ENCODE measurements at regions not wholly inside any gene's neighbourhood (a gene's known extent, or its start where the extent isn't known, plus 50 kb on each side); places are given as distances from the start of the nearest gene placed in this dataset.
"Not testable (repeated sequence)": the region's sequence is repeated elsewhere in the genome, so short reads cannot be mapped to it uniquely, and the experiment has no call there.

GRCh38 chr12:74595696-74596095 lies 58.1 kb downstream of the ATXN7L3B start:
- CTCF ChIA-PET = no interaction called here

DNA sequence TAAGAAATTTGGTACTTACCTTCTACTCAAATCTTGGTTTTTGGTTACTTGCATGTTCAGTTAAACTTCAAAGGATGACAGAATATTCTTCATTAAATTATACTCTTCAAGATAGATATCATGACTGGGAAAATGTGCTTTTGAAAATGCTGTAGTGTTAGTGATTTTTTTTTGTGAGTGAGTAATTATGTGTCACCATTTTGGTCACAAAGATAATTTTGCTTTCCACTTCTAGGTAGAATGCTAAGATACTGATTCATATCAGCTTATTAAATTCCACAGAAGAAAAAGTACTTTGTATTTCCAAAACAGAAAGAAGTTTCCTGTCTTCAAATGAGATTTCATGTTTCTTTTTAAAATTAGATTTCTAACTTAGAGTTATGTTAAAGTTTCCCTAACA lies 61.2 kb downstream of the ATXN7L3B start:
- H3K4me1 Mint-ChIP-seq = no peaks in the 10 kb centered on the region
- DNase-seq = no peak
- no peak overlapping the region for H3K4me3 Mint-ChIP-seq
- POLR2A ChIA-PET = no interaction called here
- H3K27ac Mint-ChIP-seq = no peak overlapping the region
- H3K36me3 Mint-ChIP-seq (ENCODE audit: low read depth) = no peaks in the 10 kb centered on the region
- CTCF ChIA-PET = no interaction called here
- H3K27me3 Mint-ChIP-seq = no peaks in the 10 kb centered on the region
- H3K9me3 Mint-ChIP-seq = no peaks in the 10 kb centered on the region

More at GRCh38 chr12:74595696-74596095, 58.1 kb downstream of the ATXN7L3B start:
- H3K4me3 Mint-ChIP-seq = no peak overlapping the region
- no peak for DNase-seq
- no peaks in the 10 kb centered on the region for H3K4me1 Mint-ChIP-seq
- H3K27ac Mint-ChIP-seq = no peak overlapping the region
- no peaks in the 10 kb centered on the region for H3K27me3 Mint-ChIP-seq
- no peaks in the 10 kb centered on the region for H3K9me3 Mint-ChIP-seq
- POLR2A ChIA-PET = no interaction called here
- no peaks in the 10 kb centered on the region for H3K36me3 Mint-ChIP-seq (ENCODE audit: low read depth)

DNA sequence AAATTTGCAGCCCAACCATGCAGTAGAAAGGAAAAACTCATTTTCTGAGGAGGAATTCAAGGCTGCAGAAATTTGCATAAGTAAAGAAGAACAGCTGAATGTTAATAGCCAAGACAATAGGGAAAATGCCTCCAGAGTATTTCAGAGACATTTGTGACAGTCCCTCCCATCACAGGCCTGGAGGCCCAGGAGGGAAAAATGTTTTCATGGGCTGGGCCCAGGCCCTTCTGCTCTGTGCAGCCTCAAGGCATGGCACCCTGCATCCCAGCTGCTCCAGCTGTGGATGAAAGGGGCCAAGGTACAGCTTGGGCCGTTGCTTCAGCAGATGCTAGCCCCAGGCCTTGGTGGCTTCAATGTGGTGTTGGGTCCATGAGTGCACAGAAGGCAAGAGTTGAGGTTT lies 62.3 kb downstream of the ATXN7L3B start:
- no peaks in the 10 kb centered on the region for H3K36me3 Mint-ChIP-seq (ENCODE audit: low read depth)
- no peaks in the 10 kb centered on the region for H3K9me3 Mint-ChIP-seq
- H3K4me1 Mint-ChIP-seq = no peaks in the 10 kb centered on the region
- no peak overlapping the region for H3K4me3 Mint-ChIP-seq
- POLR2A ChIA-PET = no interaction called here
- DNase-seq = no peak
- CTCF ChIA-PET = no interaction called here
- H3K27me3 Mint-ChIP-seq = no peaks in the 10 kb centered on the region
- H3K27ac Mint-ChIP-seq = no peak overlapping the region

DNA sequence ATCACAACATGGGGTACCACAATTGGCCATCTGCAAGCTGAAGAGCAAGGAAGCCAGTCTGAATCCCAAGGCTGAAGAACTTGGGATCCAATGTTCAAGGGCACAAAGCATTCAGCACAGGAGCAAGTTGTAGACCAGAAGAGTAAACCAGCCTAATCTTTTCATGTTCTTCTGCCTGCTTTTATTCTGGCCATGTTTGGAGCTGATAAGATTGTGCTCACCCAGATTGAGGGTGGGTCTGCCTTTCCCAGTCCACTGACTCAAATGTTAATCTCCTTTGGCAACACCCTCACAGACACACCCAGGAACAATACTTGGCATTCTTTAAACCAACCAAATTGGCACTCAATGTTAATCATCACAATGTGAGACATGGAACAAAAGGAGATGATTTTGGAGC lies 63.2 kb downstream of the ATXN7L3B start:
- H3K27ac Mint-ChIP-seq; H3K4me3 Mint-ChIP-seq; H3K36me3 Mint-ChIP-seq (ENCODE audit: low read depth); H3K4me1 Mint-ChIP-seq; DNase-seq; POLR2A ChIA-PET; H3K27me3 Mint-ChIP-seq; H3K9me3 Mint-ChIP-seq; CTCF ChIA-PET: not testable (repeated sequence)

GRCh38 chr12:74602881-74603672 lies 65.4 kb downstream of the ATXN7L3B start:
- Mint-ChIP-seq H3K9me3 (no peaks in the 10 kb centered on the region), H3K4me1 (no peaks in the 10 kb centered on the region), H3K27me3 (no peaks in the 10 kb centered on the region), H3K4me3 (no peak overlapping the region), H3K27ac (no peak overlapping the region), H3K36me3 (ENCODE audit: low read depth) (no peaks in the 10 kb centered on the region)
- no peak for DNase-seq
- ChIA-PET CTCF (no interaction called here), POLR2A (no interaction called here)

- Mint-ChIP-seq H3K36me3 (ENCODE audit: low read depth) (no peaks in the 10 kb centered on the region), H3K27me3 (no peaks in the 10 kb centered on the region), H3K9me3 (no peaks in the 10 kb centered on the region), H3K4me3 (no peak overlapping the region), H3K27ac (no peak overlapping the region), H3K4me1 (no peaks in the 10 kb centered on the region)
- no peak for DNase-seq
- ChIA-PET POLR2A (no interaction called here), CTCF (interaction anchor here (0.6 kb wide), 1 partner anchor 32 kb away, joined by 3 read pairs; no protein-coding TSS in a partner anchor)
Observed at GRCh38 chr12:74608231-74608775, 70.7 kb downstream of the ATXN7L3B start.

DNA sequence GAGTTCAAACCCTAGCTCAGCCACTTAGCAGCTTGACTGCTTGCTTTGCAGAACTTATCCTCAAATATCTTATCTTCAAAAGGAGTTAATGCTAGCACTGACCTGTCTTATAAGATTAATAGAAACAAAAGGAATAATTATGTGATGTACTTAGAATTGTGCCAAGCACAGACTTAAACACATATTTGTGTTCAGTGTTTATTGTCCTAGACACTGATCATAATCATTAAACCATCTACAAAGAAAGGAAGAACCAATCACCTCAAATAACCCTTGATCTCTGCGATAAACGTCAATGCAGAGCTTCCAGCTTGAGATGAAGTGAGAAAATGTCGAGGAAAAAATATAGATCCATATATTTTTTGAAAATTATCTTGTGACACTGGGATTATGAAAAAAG lies 73.1 kb downstream of the ATXN7L3B start:
- Mint-ChIP-seq H3K9me3 (no peaks in the 10 kb centered on the region), H3K27ac (no peak overlapping the region), H3K4me1 (no peaks in the 10 kb centered on the region), H3K4me3 (no peak overlapping the region), H3K27me3 (no peaks in the 10 kb centered on the region), H3K36me3 (ENCODE audit: low read depth) (no peaks in the 10 kb centered on the region)
- ChIA-PET POLR2A (no interaction called here), CTCF (no interaction called here)
- DNase-seq = no peak

GRCh38 chr12:74614426-74614825 lies 76.8 kb downstream of the ATXN7L3B start:
- no peaks in the 10 kb centered on the region for H3K4me1 Mint-ChIP-seq
- no peak for DNase-seq
- no peaks in the 10 kb centered on the region for H3K36me3 Mint-ChIP-seq (ENCODE audit: low read depth)
- H3K27ac Mint-ChIP-seq = no peak overlapping the region
- H3K4me3 Mint-ChIP-seq = no peak overlapping the region
- no peaks in the 10 kb centered on the region for H3K9me3 Mint-ChIP-seq
- no peaks in the 10 kb centered on the region for H3K27me3 Mint-ChIP-seq
- CTCF ChIA-PET = no interaction called here
- POLR2A ChIA-PET = no interaction called here

- H3K9me3 Mint-ChIP-seq = no peaks in the 10 kb centered on the region
- no peak overlapping the region for H3K27ac Mint-ChIP-seq
- H3K4me1 Mint-ChIP-seq = no peaks in the 10 kb centered on the region
- no peaks in the 10 kb centered on the region for H3K27me3 Mint-ChIP-seq
- DNase-seq = no peak
- CTCF ChIA-PET = no interaction called here
- no peaks in the 10 kb centered on the region for H3K36me3 Mint-ChIP-seq (ENCODE audit: low read depth)
- H3K4me3 Mint-ChIP-seq = no peak overlapping the region
- POLR2A ChIA-PET = no interaction called here
Observed at GRCh38 chr12:74619084-74619483, 81.4 kb downstream of the ATXN7L3B start.

DNA sequence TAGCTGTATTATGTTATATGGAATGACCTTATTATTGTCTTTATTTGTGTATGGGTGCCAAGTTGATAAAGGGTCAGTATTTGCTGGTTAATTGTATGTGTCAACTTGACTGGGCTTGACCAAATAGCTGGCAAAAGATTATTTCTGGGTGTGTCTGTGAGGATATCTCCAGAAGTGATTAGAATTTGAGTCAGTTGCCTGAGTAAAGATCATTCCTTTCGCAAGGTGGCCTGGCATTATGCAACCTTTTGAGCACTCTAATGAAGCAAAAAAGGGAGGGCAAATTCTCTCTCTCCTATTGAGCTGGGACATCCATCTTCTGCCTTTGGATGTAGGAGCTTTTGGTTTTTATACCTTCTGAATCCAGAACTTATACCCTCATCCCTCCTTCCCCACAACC lies 82.2 kb downstream of the ATXN7L3B start:
- Mint-ChIP-seq H3K27ac (no peak overlapping the region), H3K4me3 (no peak overlapping the region), H3K27me3 (no peaks in the 10 kb centered on the region), H3K9me3 (no peaks in the 10 kb centered on the region), H3K4me1 (no peaks in the 10 kb centered on the region), H3K36me3 (ENCODE audit: low read depth) (no peaks in the 10 kb centered on the region)
- POLR2A ChIA-PET = no interaction called here
- CTCF ChIA-PET = no interaction called here
- no peak for DNase-seq

DNA sequence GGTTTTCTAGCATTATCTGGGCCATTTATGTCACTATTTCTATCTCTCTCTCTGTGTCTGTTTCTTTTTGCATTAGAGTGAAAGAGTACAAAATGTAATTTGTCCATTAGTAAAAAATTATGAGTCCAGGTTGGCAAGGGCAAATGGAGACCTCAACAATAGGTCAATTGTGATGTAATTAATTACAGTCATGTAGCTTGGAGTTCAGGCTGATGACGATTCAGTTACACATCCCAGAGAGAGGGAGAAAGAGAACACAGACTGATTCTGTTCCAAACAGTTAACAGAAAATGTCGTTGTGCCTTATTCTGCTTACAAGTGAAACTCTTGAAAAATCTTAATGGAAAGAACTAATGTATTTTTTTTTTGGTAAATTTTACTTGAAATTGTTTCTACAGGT lies 83.3 kb downstream of the ATXN7L3B start:
- Mint-ChIP-seq H3K4me1 (no peaks in the 10 kb centered on the region), H3K36me3 (ENCODE audit: low read depth) (no peaks in the 10 kb centered on the region), H3K4me3 (no peak overlapping the region), H3K27me3 (no peaks in the 10 kb centered on the region), H3K27ac (no peak overlapping the region), H3K9me3 (no peaks in the 10 kb centered on the region)
- no peak for DNase-seq
- CTCF ChIA-PET = no interaction called here
- POLR2A ChIA-PET = no interaction called here

GRCh38 chr12:74624201-74624600 lies 86.6 kb downstream of the ATXN7L3B start:
- POLR2A ChIA-PET = no interaction called here
- Mint-ChIP-seq H3K4me1 (no peaks in the 10 kb centered on the region), H3K27ac (no peak overlapping the region), H3K9me3 (no peaks in the 10 kb centered on the region), H3K36me3 (ENCODE audit: low read depth) (no peaks in the 10 kb centered on the region), H3K27me3 (no peaks in the 10 kb centered on the region), H3K4me3 (no peak overlapping the region)
- CTCF ChIA-PET = no interaction called here
- no peak for DNase-seq

- Mint-ChIP-seq H3K9me3 (no peaks in the 10 kb centered on the region), H3K36me3 (ENCODE audit: low read depth) (no peaks in the 10 kb centered on the region), H3K4me3 (no peak overlapping the region), H3K27me3 (no peaks in the 10 kb centered on the region), H3K27ac (no peak overlapping the region), H3K4me1 (no peaks in the 10 kb centered on the region)
- DNase-seq = no peak
- ChIA-PET CTCF (no interaction called here), POLR2A (no interaction called here)
Observed at GRCh38 chr12:74626397-74626796, 88.8 kb downstream of the ATXN7L3B start.

GRCh38 chr12:74641262-74641661 lies 103.6 kb downstream of the ATXN7L3B start:
- Mint-ChIP-seq H3K4me3 (no peak overlapping the region), H3K27me3 (no peaks in the 10 kb centered on the region), H3K4me1 (no peaks in the 10 kb centered on the region), H3K36me3 (ENCODE audit: low read depth) (no peaks in the 10 kb centered on the region), H3K9me3 (no peaks in the 10 kb centered on the region), H3K27ac (no peak overlapping the region)
- ChIA-PET CTCF (no interaction called here), POLR2A (no interaction called here)
- DNase-seq = no peak

Data from activated CD4-positive, alpha-beta memory T cell treated with anti-CD3 and anti-CD28 coated beads, Interleukin-2, amount 10 ng/mL, durations not matched to agents 7 days and 5 days (primary cell).